ENCODE measurements at regions not wholly inside any gene's neighbourhood (a gene's known extent, or its start where the extent isn't known, plus 50 kb on each side); places are given as distances from the start of the nearest gene placed in this dataset.

GRCh38 chr14:85281921-85282320 lies 248.0 kb upstream of the FLRT2 start:
- no peak overlapping the region for H3K4me3 ChIP-seq (ENCODE audit: low read depth, low read length)
- no peak for DNase-seq (ENCODE audit: low read depth)

GRCh38 chr14:85288041-85288440 lies 241.9 kb upstream of the FLRT2 start:
- H3K27me3 ChIP-seq (ENCODE audit: control insufficient read depth, insufficient read depth, low read length) = no peaks in the 10 kb centered on the region
- DNase-seq (ENCODE audit: low read depth) = no peak
- H3K36me3 ChIP-seq (ENCODE audit: control insufficient read depth, insufficient read depth, low read length) = no peaks in the 10 kb centered on the region
- TF ChIP-seq CTCF (IDR thresholded peaks at IDR 0.05; ENCODE audit: insufficient read depth, low read length, poor library complexity, severe bottlenecking) = no peak
- no peak overlapping the region for H3K4me3 ChIP-seq (ENCODE audit: low read depth, low read length)

More at GRCh38 chr14:85281921-85282320, 248.0 kb upstream of the FLRT2 start:
- no peaks in the 10 kb centered on the region for H3K36me3 ChIP-seq (ENCODE audit: control insufficient read depth, insufficient read depth, low read length)
- no peaks in the 10 kb centered on the region for H3K27me3 ChIP-seq (ENCODE audit: control insufficient read depth, insufficient read depth, low read length)
- no peak for TF ChIP-seq CTCF (IDR thresholded peaks at IDR 0.05; ENCODE audit: insufficient read depth, low read length, poor library complexity, severe bottlenecking)

- H3K27me3 ChIP-seq (ENCODE audit: control insufficient read depth, insufficient read depth, low read length) = no peaks in the 10 kb centered on the region
- no peak for TF ChIP-seq CTCF (IDR thresholded peaks at IDR 0.05; ENCODE audit: insufficient read depth, low read length, poor library complexity, severe bottlenecking)
- no peak overlapping the region for H3K4me3 ChIP-seq (ENCODE audit: low read depth, low read length)
- no peak for DNase-seq (ENCODE audit: low read depth)
- no peaks in the 10 kb centered on the region for H3K36me3 ChIP-seq (ENCODE audit: control insufficient read depth, insufficient read depth, low read length)
Observed at GRCh38 chr14:85291731-85292130, 238.2 kb upstream of the FLRT2 start.

GRCh38 chr14:85293612-85294234 lies 236.2 kb upstream of the FLRT2 start:
- Histone ChIP-seq H3K36me3 (ENCODE audit: control insufficient read depth, insufficient read depth, low read length) (no peaks in the 10 kb centered on the region), H3K27me3 (ENCODE audit: control insufficient read depth, insufficient read depth, low read length) (no peaks in the 10 kb centered on the region), H3K4me3 (ENCODE audit: low read depth, low read length) (no peak overlapping the region)
- TF ChIP-seq CTCF (IDR thresholded peaks at IDR 0.05; ENCODE audit: insufficient read depth, low read length, poor library complexity, severe bottlenecking) = no peak
- DNase-seq (ENCODE audit: low read depth) = no peak

- no peak for DNase-seq (ENCODE audit: low read depth)
- H3K4me3 ChIP-seq (ENCODE audit: low read depth, low read length) = no peak overlapping the region
- no peak for TF ChIP-seq CTCF (IDR thresholded peaks at IDR 0.05; ENCODE audit: insufficient read depth, low read length, poor library complexity, severe bottlenecking)
- no peaks in the 10 kb centered on the region for H3K27me3 ChIP-seq (ENCODE audit: control insufficient read depth, insufficient read depth, low read length)
- H3K36me3 ChIP-seq (ENCODE audit: control insufficient read depth, insufficient read depth, low read length) = no peaks in the 10 kb centered on the region
Observed at GRCh38 chr14:85295318-85295717, 234.6 kb upstream of the FLRT2 start.

Data from kidney epithelial cell (primary cell).